Osteocyte (in vitro differentiated cells): ENCODE measurements at regions not wholly inside any gene's neighbourhood (a gene's known extent, or its start where the extent isn't known, plus 50 kb on each side); places are given as distances from the start of the nearest gene placed in this dataset.

Experiments used
- DNase-seq: peaks from one replicate; pipeline ENCODE4 v3.0.0; 2021; ENCODE audit warnings: mixed read lengths; ENCODE audit not compliant: unreplicated experiment; ENCODE audit errors: extremely low spot score
- H3K27ac Mint-ChIP-seq: one replicate; pipeline ENCODE4 v1.8.0; 2021; ENCODE audit warnings: mild to moderate bottlenecking, mixed read lengths; ENCODE audit not compliant: unreplicated experiment
- H3K27me3 Mint-ChIP-seq: one replicate; pipeline ENCODE4 v1.8.0; 2021; ENCODE audit warnings: mixed read lengths; ENCODE audit not compliant: unreplicated experiment
- H3K36me3 Mint-ChIP-seq: one replicate; pipeline ENCODE4 v1.8.0; 2021; ENCODE audit warnings: mixed read lengths; ENCODE audit not compliant: unreplicated experiment
- H3K4me1 Mint-ChIP-seq: one replicate; pipeline ENCODE4 v1.8.0; 2021; ENCODE audit warnings: mixed read lengths; ENCODE audit not compliant: unreplicated experiment
- H3K4me3 Mint-ChIP-seq: one replicate; pipeline ENCODE4 v1.8.0; 2021; ENCODE audit warnings: mild to moderate bottlenecking, moderate library complexity, mixed read lengths; ENCODE audit not compliant: unreplicated experiment
- H3K9me3 Mint-ChIP-seq: one replicate; pipeline ENCODE4 v1.8.0; 2021; ENCODE audit warnings: mixed read lengths; ENCODE audit not compliant: unreplicated experiment
- CTCF ChIP-seq: fragments of 200-600 bp; sonication (generic); IDR thresholded peaks from 2 replicates; pipeline ENCODE4 v1.5.0; 2021; ENCODE audit warnings: antibody characterized with exemption, mild to moderate bottlenecking, moderate library complexity

- no peak overlapping the region for H3K4me3 Mint-ChIP-seq
- no peaks in the 10 kb centered on the region for H3K9me3 Mint-ChIP-seq
- no peaks in the 10 kb centered on the region for H3K27me3 Mint-ChIP-seq
- DNase-seq, result no peak
- no peak overlapping the region for H3K27ac Mint-ChIP-seq
- H3K36me3 Mint-ChIP-seq, result peaks cover 2% of the 10 kb centered on the region
- no peak for TF ChIP-seq CTCF
- peaks cover 10% of the 10 kb centered on the region for H3K4me1 Mint-ChIP-seq
These were observed 65.5 kb upstream of the FAM216B start for GRCh38 chr13:42715909-42716308.

- peaks cover 10% of the 10 kb centered on the region for H3K4me1 Mint-ChIP-seq
- H3K9me3 Mint-ChIP-seq, result no peaks in the 10 kb centered on the region
- peaks cover 2% of the 10 kb centered on the region for H3K36me3 Mint-ChIP-seq
- no peak for TF ChIP-seq CTCF
- no peak overlapping the region for H3K27ac Mint-ChIP-seq
- H3K4me3 Mint-ChIP-seq, result no peak overlapping the region
- no peaks in the 10 kb centered on the region for H3K27me3 Mint-ChIP-seq
- DNase-seq, result no peak
These were observed 64.2 kb upstream of the FAM216B start for GRCh38 chr13:42717176-42717575.

- Mint-ChIP-seq H3K27me3 (no peaks in the 10 kb centered on the region), H3K36me3 (peaks cover 2% of the 10 kb centered on the region), H3K4me3 (no peak overlapping the region), H3K4me1 (peaks cover 10% of the 10 kb centered on the region), H3K9me3 (no peaks in the 10 kb centered on the region), H3K27ac (no peak overlapping the region)
- no peak for DNase-seq
- TF ChIP-seq CTCF, result no peak
These were observed 61.1 kb upstream of the FAM216B start for GRCh38 chr13:42720113-42720857.

- no peak for DNase-seq
- H3K27ac Mint-ChIP-seq, result no peak overlapping the region
- peaks cover 3% of the 10 kb centered on the region for H3K9me3 Mint-ChIP-seq
- no peak for TF ChIP-seq CTCF
- H3K4me3 Mint-ChIP-seq, result no peak overlapping the region
- H3K4me1 Mint-ChIP-seq, result peaks cover 10% of the 10 kb centered on the region
- H3K36me3 Mint-ChIP-seq, result peaks cover 2% of the 10 kb centered on the region
- no peaks in the 10 kb centered on the region for H3K27me3 Mint-ChIP-seq
These were observed 60.5 kb upstream of the FAM216B start for GRCh38 chr13:42720858-42721219.

GRCh38 chr13:42722883-42723539 lies 58.4 kb upstream of the FAM216B start:
- Mint-ChIP-seq H3K4me1 (peaks cover 10% of the 10 kb centered on the region), H3K4me3 (no peak overlapping the region), H3K27ac (no peak overlapping the region), H3K27me3 (no peaks in the 10 kb centered on the region), H3K9me3 (peaks cover 12% of the 10 kb centered on the region), H3K36me3 (peaks cover 5% of the 10 kb centered on the region)
- no peak for DNase-seq
- TF ChIP-seq CTCF, result no peak
